IMR-90 (cell line): ENCODE measurements at regions not wholly inside any gene's neighbourhood (a gene's known extent, or its start where the extent isn't known, plus 50 kb on each side); places are given as distances from the start of the nearest gene placed in this dataset.

Source experiments
- ATAC-seq: fragments of 200-7000 bp; cut with Tn5 transposase; 2 replicates; pipeline ENCODE4 v1.9.1; 2020; ENCODE audit warnings: low read depth, mild to moderate bottlenecking, moderate library complexity
- BruUV-seq: library from RNA; stranded (reverse); fragments of 400-500 nt; replicated peaks from 2 replicates; lab custom pipeline; 2021; lab: Mats Ljungman, UMichigan
- CTCF ChIA-PET: fragments of 300-600 bp; formaldehyde crosslinking; extraction: SDS; loops from one replicate; lab custom pipeline; 2021; ENCODE audit warnings: antibody characterized with exemption; lab: Yijun Ruan, JAX
- POLR2A ChIA-PET: fragments of 300-600 bp; sonication (Branson Sonifier 250); formaldehyde crosslinking; loops from one replicate; lab custom pipeline; 2022; ENCODE audit warnings: antibody characterized with exemption; ENCODE audit not compliant: unreplicated experiment; lab: Charles Lee
- DNase-seq: peaks from one replicate; pipeline ENCODE4 v3.0.0; 2013
- H2AFZ ChIP-seq: replicated peaks from 2 replicates; pipeline ENCODE3; 2013; ENCODE audit warnings: low read length, mild to moderate bottlenecking; ENCODE audit not compliant: poor library complexity
- H2AK5ac ChIP-seq: 2 replicates; pipeline ENCODE4 v1.6.1; 2013; ENCODE audit warnings: low read depth, low read length, inconsistent platforms
- H2AK9ac ChIP-seq: replicated peaks from 2 replicates; pipeline ENCODE3; 2013; ENCODE audit warnings: mild to moderate bottlenecking, low read depth, low read length, moderate library complexity; ENCODE audit not compliant: poor library complexity
- H2BK120ac ChIP-seq: 2 replicates; pipeline ENCODE4 v1.6.1; 2013; ENCODE audit warnings: low read depth, low read length, inconsistent platforms
- H2BK15ac ChIP-seq: 3 replicates; pipeline ENCODE4 v1.6.1; 2013; ENCODE audit warnings: low read depth, low read length, inconsistent platforms
- H2BK20ac ChIP-seq: 2 replicates; pipeline ENCODE4 v1.6.1; 2013; ENCODE audit warnings: low read depth, mild to moderate bottlenecking, inconsistent platforms, low read length, moderate library complexity
- H2BK5ac ChIP-seq: 2 replicates; pipeline ENCODE4 v1.6.1; 2013; ENCODE audit warnings: mild to moderate bottlenecking, low read depth, low read length, inconsistent platforms; ENCODE audit not compliant: poor library complexity, severe bottlenecking
- H3K14ac ChIP-seq: replicated peaks from 2 replicates; pipeline ENCODE4 v1.6.1; 2013; ENCODE audit warnings: low read depth, low read length, inconsistent platforms
- H3K18ac ChIP-seq: 2 replicates; pipeline ENCODE4 v1.6.1; 2013; ENCODE audit warnings: low read depth, low read length, control low read depth
- H3K23ac ChIP-seq: 2 replicates; pipeline ENCODE4 v1.6.1; 2013; ENCODE audit warnings: low read depth, low read length, inconsistent platforms
- H3K27ac ChIP-seq: 2 replicates; pipeline ENCODE4 v1.5.1; 2013; ENCODE audit warnings: mild to moderate bottlenecking, control low read depth, low read length; ENCODE audit not compliant: insufficient read depth
- H3K27me3 ChIP-seq: 2 replicates; pipeline ENCODE4 v1.6.1; 2013; ENCODE audit warnings: low read length; ENCODE audit not compliant: control insufficient read depth, insufficient read depth
- H3K36me3 ChIP-seq: 2 replicates; pipeline ENCODE4 v1.6.1; 2013; ENCODE audit warnings: low read length, mixed read lengths; ENCODE audit not compliant: control insufficient read depth, insufficient read depth
- H3K4ac ChIP-seq: 2 replicates; pipeline ENCODE4 v1.6.1; 2013; ENCODE audit warnings: low read depth, low read length, inconsistent platforms
- H3K4me1 ChIP-seq: 2 replicates; pipeline ENCODE4 v1.6.1; 2013; ENCODE audit warnings: low read length, mixed read lengths; ENCODE audit not compliant: control insufficient read depth, insufficient read depth
- H3K4me2 ChIP-seq: 2 replicates; pipeline ENCODE4 v1.6.1; 2013; ENCODE audit warnings: low read depth, mild to moderate bottlenecking, control low read depth, low read length, moderate library complexity
- H3K4me3 ChIP-seq: 2 replicates; pipeline ENCODE4 v1.5.1; 2013; ENCODE audit warnings: low read depth, mild to moderate bottlenecking, control low read depth, low read length, moderate library complexity; ENCODE audit not compliant: insufficient read depth
- H3K56ac ChIP-seq: 2 replicates; pipeline ENCODE4 v1.6.1; 2013; ENCODE audit warnings: low read length, inconsistent platforms; ENCODE audit not compliant: insufficient read depth; ENCODE audit errors: extremely low read depth
- H3K79me1 ChIP-seq, 2 experiments: 2 replicates each; pipeline ENCODE4 v1.6.1; 2013; ENCODE audit warnings: low read length in 2 of 2, inconsistent platforms in 1 of 2, low read depth in 1 of 2
- H3K9ac ChIP-seq: 2 replicates; pipeline ENCODE4 v1.6.1; 2013; ENCODE audit warnings: low read depth, low read length, control low read depth
- H3K9me1 ChIP-seq: 2 replicates; pipeline ENCODE4 v1.6.1; 2013; ENCODE audit warnings: low read length, inconsistent platforms; ENCODE audit not compliant: insufficient read depth
- H3K9me3 ChIP-seq: 2 replicates; pipeline ENCODE4 v1.6.1; 2013; ENCODE audit warnings: low read length; ENCODE audit not compliant: control insufficient read depth, insufficient read depth
- H4K20me1 ChIP-seq: 2 replicates; pipeline ENCODE4 v1.6.1; 2013; ENCODE audit warnings: low read length, inconsistent platforms; ENCODE audit not compliant: insufficient read depth
- H4K5ac ChIP-seq: 2 replicates; pipeline ENCODE4 v1.6.1; 2013; ENCODE audit warnings: mild to moderate bottlenecking, low read depth, low read length, control low read depth
- H4K8ac ChIP-seq, 2 experiments: 2 replicates each; pipeline ENCODE4 v1.6.1; 2013; ENCODE audit warnings: low read depth in 2 of 2, low read length in 2 of 2, control low read depth in 1 of 2, inconsistent platforms in 1 of 2
- H4K91ac ChIP-seq: 2 replicates; pipeline ENCODE4 v1.6.1; 2013; ENCODE audit warnings: low read depth, low read length, inconsistent platforms; ENCODE audit not compliant: insufficient read depth
- CEBPB ChIP-seq: IDR thresholded peaks from 2 replicates; pipeline ENCODE4 v1.6.1; 2012; ENCODE audit warnings: low read depth, low read length, improper control_type of control experiment
- SMC3 ChIP-seq: fragments of 150-350 bp; IDR thresholded peaks from 2 replicates; pipeline ENCODE4 v1.6.1; 2016; ENCODE audit warnings: low read depth, mild to moderate bottlenecking, antibody characterized with exemption, low read length, moderate library complexity
- WGBS, 2 experiments: methylation state at CpG; one replicate each; pipeline versions ENCODE4 v1.1.5 to v1.1.7; 2013; ENCODE audit warnings: missing lambda C conversion rate in 2 of 2; ENCODE audit not compliant: insufficient read length in 1 of 2; ENCODE audit errors: extremely low coverage in 2 of 2; 5-methylcytosine and 5-hydroxymethylcytosine counted together
- dilution Hi-C: fragments of 300-500 bp; cut with HindIII; formaldehyde crosslinking; loops from one replicate; pipeline ENCODE4 v1.14.3; 2018; ENCODE audit warnings: low sequenced_read_pairs; ENCODE audit not compliant: unreplicated experiment
- in situ Hi-C: fragments of 300-500 bp; cut with MboI; formaldehyde crosslinking; loops from 3 replicates; pipeline ENCODE4 v1.14.3; 2019; ENCODE audit warnings: low sequenced_read_pairs, inconsistent platforms, mixed read lengths
- intact Hi-C: fragments of 100-400 bp; cut with micrococcal nuclease; formaldehyde crosslinking; loops from 2 replicates; pipeline ENCODE4 v1.10.0; 2022

DNA sequence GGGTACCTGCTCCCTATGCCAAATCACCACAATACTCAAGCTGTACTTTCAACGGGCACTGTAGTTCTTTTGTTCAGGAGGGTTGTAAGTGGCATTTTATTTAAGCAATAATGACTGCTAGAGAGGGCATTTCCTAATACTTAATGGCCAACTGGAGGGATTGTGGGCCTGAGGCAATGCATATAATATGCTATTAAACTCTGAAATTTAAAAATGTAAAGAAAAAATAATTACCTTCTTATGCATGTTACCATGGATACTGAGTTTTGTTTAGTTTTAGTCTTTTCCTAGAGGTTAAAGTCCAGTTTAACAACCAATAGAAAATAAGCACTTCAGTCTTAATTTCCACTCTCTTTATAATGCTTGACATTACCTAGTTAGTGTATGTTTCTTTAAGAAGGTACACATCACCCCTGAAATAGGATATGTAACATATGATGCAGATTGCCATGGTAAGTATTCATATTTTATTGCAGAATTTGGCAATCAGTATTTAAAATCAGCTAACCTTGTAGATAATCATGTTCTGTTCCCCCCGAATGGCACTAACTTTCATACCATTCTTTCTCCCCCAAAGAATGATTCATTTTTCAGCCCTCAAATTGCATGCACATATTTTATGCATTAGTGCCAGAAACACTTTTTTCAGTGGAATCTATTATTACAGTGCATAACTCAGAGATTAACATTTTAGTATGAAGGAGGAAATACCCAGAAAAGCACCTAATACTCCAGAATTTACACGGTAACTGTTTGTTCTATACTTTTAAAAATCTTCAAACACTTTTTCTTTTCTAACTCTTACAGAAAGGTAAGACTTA is 90.3 kb upstream of the ZNF438 start:
- CTCF ChIA-PET: no interaction called here
- POLR2A ChIA-PET: no interaction called here
- intact Hi-C loops: no loop called here

More for the DNA sequence above, 90.3 kb upstream of the ZNF438 start:
- H3K36me3 ChIP-seq: no peaks in the 10 kb centered on the region
- peak overlapping the region; percentile 76 for H4K91ac ChIP-seq
- peak overlapping the region; percentile 9 for H2AFZ ChIP-seq
- peak; percentile 25 for ATAC-seq
- peak overlapping the region; percentile 4; the same call in 1 of the 2 replicates for H3K9ac ChIP-seq
- in situ Hi-C loops: no loop called here
- peak overlapping the region; percentile 99 for H3K18ac ChIP-seq
- peak overlapping the region; percentile 91 for H2BK5ac ChIP-seq
- no TSS peak for BruUV-seq
- H4K8ac ChIP-seq: peak overlapping the region; percentile 48 to 83; a peak in 3 of 4 replicates
- H2BK20ac ChIP-seq: peak overlapping the region; percentile 93
- TF ChIP-seq CEBPB (peak; percentile 10; the same call in 1 of the 2 replicates), SMC3 (no peak)
- peak overlapping the region; percentile 93 for H2AK5ac ChIP-seq
- H3K4ac ChIP-seq: peak overlapping the region; percentile 84
- peaks cover 0 to 4% of the 10 kb centered on the region in 2 experiments; a peak in 2 of 4 replicates for H3K79me1 ChIP-seq
- peak overlapping the region; percentile 91 for H3K14ac ChIP-seq
- H3K4me3 ChIP-seq: no peak overlapping the region
- peaks cover 17% of the 10 kb centered on the region for H3K4me1 ChIP-seq
- H3K27ac ChIP-seq: peak overlapping the region; percentile 84
- dilution Hi-C loops: no loop called here
- no CpG with 5 or more reads among the region's 3 CpGs for WGBS, 2 experiments
- H4K20me1 ChIP-seq: no peaks in the 10 kb centered on the region
- peak overlapping the region; percentile 99 for H4K5ac ChIP-seq
- peak; percentile 46 for DNase-seq
- peaks cover 12% of the 10 kb centered on the region; the same call in 1 of the 2 replicates for H3K9me1 ChIP-seq
- no peaks in the 10 kb centered on the region for H3K27me3 ChIP-seq
- H2BK15ac ChIP-seq: peak overlapping the region; percentile 93; the same call in 2 of the 3 replicates
- H3K4me2 ChIP-seq: no peak overlapping the region; the same call in 1 of the 2 replicates
- H3K9me3 ChIP-seq: no peaks in the 10 kb centered on the region
- no peak overlapping the region for H2AK9ac ChIP-seq
- no peak overlapping the region for H3K56ac ChIP-seq
- peak overlapping the region; percentile 55; the same call in 1 of the 2 replicates for H3K23ac ChIP-seq
- peak overlapping the region; percentile 95 for H2BK120ac ChIP-seq
